ENCODE measurements at regions not wholly inside any gene's neighbourhood (a gene's known extent, or its start where the extent isn't known, plus 50 kb on each side); places are given as distances from the start of the nearest gene placed in this dataset.

DNA sequence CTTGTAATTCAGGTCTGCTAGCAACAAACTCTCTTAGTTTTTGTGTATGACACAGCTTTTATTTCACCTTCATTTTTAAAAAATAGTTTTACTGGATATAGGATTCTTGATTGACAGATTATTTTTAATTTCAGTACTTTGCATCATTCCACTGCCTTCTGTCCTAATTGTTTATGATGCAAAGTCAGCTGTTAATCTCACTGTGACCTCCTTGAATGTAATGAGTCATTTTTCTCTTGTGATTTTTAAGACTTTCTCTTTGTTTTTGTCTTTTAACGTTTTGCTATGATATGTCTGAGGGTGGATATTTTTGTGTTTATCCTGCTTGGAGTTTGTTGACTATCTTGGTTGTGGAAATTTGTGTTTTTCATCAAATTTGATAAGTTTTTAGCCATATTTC is 126.3 kb upstream of the FBXO33 start:
- TF ChIP-seq POLR2AphosphoS5 (IDR thresholded peaks at IDR 0.05; ENCODE audit: low read depth, low read length) (no peak), TAF1 (IDR thresholded peaks at IDR 0.05; ENCODE audit: borderline replicate concordance, insufficient read depth, low read length) (no peak), SIN3A (IDR thresholded peaks at IDR 0.05; ENCODE audit: borderline replicate concordance, insufficient read depth, low read length) (no peak)
- TF ChIP-seq, protein P1, sequence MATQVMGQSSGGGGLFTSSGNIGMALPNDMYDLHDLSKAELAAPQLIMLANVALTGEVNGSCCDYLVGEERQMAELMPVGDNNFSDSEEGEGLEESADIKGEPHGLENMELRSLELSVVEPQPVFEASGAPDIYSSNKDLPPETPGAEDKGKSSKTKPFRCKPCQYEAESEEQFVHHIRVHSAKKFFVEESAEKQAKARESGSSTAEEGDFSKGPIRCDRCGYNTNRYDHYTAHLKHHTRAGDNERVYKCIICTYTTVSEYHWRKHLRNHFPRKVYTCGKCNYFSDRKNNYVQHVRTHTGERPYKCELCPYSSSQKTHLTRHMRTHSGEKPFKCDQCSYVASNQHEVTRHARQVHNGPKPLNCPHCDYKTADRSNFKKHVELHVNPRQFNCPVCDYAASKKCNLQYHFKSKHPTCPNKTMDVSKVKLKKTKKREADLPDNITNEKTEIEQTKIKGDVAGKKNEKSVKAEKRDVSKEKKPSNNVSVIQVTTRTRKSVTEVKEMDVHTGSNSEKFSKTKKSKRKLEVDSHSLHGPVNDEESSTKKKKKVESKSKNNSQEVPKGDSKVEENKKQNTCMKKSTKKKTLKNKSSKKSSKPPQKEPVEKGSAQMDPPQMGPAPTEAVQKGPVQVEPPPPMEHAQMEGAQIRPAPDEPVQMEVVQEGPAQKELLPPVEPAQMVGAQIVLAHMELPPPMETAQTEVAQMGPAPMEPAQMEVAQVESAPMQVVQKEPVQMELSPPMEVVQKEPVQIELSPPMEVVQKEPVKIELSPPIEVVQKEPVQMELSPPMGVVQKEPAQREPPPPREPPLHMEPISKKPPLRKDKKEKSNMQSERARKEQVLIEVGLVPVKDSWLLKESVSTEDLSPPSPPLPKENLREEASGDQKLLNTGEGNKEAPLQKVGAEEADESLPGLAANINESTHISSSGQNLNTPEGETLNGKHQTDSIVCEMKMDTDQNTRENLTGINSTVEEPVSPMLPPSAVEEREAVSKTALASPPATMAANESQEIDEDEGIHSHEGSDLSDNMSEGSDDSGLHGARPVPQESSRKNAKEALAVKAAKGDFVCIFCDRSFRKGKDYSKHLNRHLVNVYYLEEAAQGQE (IDR thresholded peaks at IDR 0.05; ENCODE audit: insufficient read depth in 1 of 2, low read depth in 2 of 2, low read length in 2 of 2): no peak

Measured in PFSK-1 (cell line).